SK-N-SH (cell line): ENCODE measurements at regions not wholly inside any gene's neighbourhood (a gene's known extent, or its start where the extent isn't known, plus 50 kb on each side); places are given as distances from the start of the nearest gene placed in this dataset.

Source experiments
- CTCF ChIA-PET: fragments of 300-600, 350-600 bp; formaldehyde crosslinking; extraction: SDS; loops from one replicate; lab custom pipeline; 2021; lab: Yijun Ruan, JAX
- POLR2A ChIA-PET: fragments of 350-600 bp; sonication (Branson Sonifier 250); formaldehyde crosslinking; extraction: SDS; loops from one replicate; lab custom pipeline; 2020; ENCODE audit warnings: antibody characterized with exemption, inconsistent platforms; lab: Yijun Ruan, JAX
- DNase-seq: peaks from one replicate; pipeline ENCODE4 v3.0.0; 2012
- H2AFZ ChIP-seq: fragments of 200-600 bp; sonication (generic); 2 replicates; pipeline ENCODE4 v1.8.1; 2016; ENCODE audit warnings: antibody characterized with exemption, mild to moderate bottlenecking, low read depth
- H3F3A ChIP-seq: fragments of 200-600 bp; sonication (generic); replicated peaks from 2 replicates; pipeline ENCODE3; 2016; ENCODE audit warnings: antibody characterized with exemption, mild to moderate bottlenecking; ENCODE audit not compliant: insufficient read depth
- H3K27ac ChIP-seq, 2 experiments: fragments of 200-500 bp in 1 of 2; fragments of 200-600 bp in 1 of 2; sonication (Bioruptor generic) in 1 of 2; sonication (generic), shearing (Covaris generic) in 1 of 2; 2 replicates each; pipeline versions ENCODE4 v1.5.1 to v1.6.1; 2014 to 2016; ENCODE audit warnings: low read depth in 2 of 2, inconsistent platforms in 1 of 2, low read length in 1 of 2, mild to moderate bottlenecking in 1 of 2, mixed read lengths in 1 of 2
- H3K27me3 ChIP-seq: fragments of 200-600 bp; sonication (generic), shearing (Covaris generic); 2 replicates; pipeline ENCODE4 v1.6.1; 2016; ENCODE audit warnings: mixed run types; ENCODE audit not compliant: insufficient read depth
- H3K36me3 ChIP-seq, 2 experiments: fragments of 200-500 bp in 1 of 2; fragments of 200-600 bp in 1 of 2; sonication (Bioruptor generic) in 1 of 2; sonication (generic) in 1 of 2; replicated peaks in 1 of 2; 2 replicates each; pipeline versions ENCODE3 to v1.5.1; 2014 to 2016; ENCODE audit warnings: low read length in 1 of 2, mild to moderate bottlenecking in 1 of 2; ENCODE audit not compliant: insufficient read depth in 2 of 2, control insufficient read depth in 1 of 2
- H3K4me1 ChIP-seq, 2 experiments: fragments of 200-500 bp in 1 of 2; fragments of 200-600 bp in 1 of 2; sonication (Bioruptor generic) in 1 of 2; sonication (generic), shearing (Covaris generic) in 1 of 2; 2 replicates each; pipeline versions ENCODE4 v1.5.1 to v1.6.1; 2014 to 2016; ENCODE audit warnings: low read depth in 1 of 2, low read length in 1 of 2, mixed run types in 1 of 2; ENCODE audit not compliant: insufficient read depth in 2 of 2, control insufficient read depth in 1 of 2
- H3K4me2 ChIP-seq: fragments of 200-600 bp; sonication (generic), shearing (Covaris generic); 2 replicates; pipeline ENCODE4 v1.6.1; 2017; ENCODE audit warnings: mixed run types
- H3K4me3 ChIP-seq, 2 experiments: fragments of 200-500 bp in 1 of 2; fragments of 200-600 bp in 1 of 2; sonication (Bioruptor generic) in 1 of 2; sonication (generic), shearing (Covaris generic) in 1 of 2; 2 replicates each; pipeline versions ENCODE4 v1.5.1 to v1.8.1; 2014 to 2016; ENCODE audit warnings: low read depth in 2 of 2, inconsistent platforms in 1 of 2, low read length in 1 of 2, mild to moderate bottlenecking in 1 of 2, mixed read lengths in 1 of 2, moderate library complexity in 1 of 2
- H3K79me2 ChIP-seq: fragments of 200-600 bp; sonication (generic); 2 replicates; pipeline ENCODE4 v1.8.1; 2017; ENCODE audit warnings: mild to moderate bottlenecking; ENCODE audit not compliant: insufficient read depth
- H3K9ac ChIP-seq: fragments of 200-600 bp; sonication (generic); 2 replicates; pipeline ENCODE4 v1.6.1; 2017; ENCODE audit warnings: mixed run types
- H3K9me2 ChIP-seq: fragments of 200-600 bp; sonication (generic); 2 replicates; pipeline ENCODE4 v1.6.1; 2017; ENCODE audit warnings: mixed run types
- H3K9me3 ChIP-seq: fragments of 200-600 bp; sonication (generic); 2 replicates; pipeline ENCODE4 v1.6.1; 2017; ENCODE audit warnings: mixed run types, mild to moderate bottlenecking, moderate library complexity
- H4K20me1 ChIP-seq: fragments of 200-600 bp; sonication (generic); 2 replicates; pipeline ENCODE4 v1.6.1; 2017; ENCODE audit warnings: mild to moderate bottlenecking, mixed run types; ENCODE audit not compliant: insufficient read depth
- CHD2 ChIP-seq: fragments of 150-350 bp; IDR thresholded peaks from 2 replicates; pipeline ENCODE4 v1.6.1; 2018; ENCODE audit warnings: low read length; ENCODE audit not compliant: partially characterized antibody
- CTCF ChIP-seq: fragments of 200-600 bp; sonication (generic); IDR thresholded peaks from 2 replicates; pipeline ENCODE4 v1.6.1; 2017; ENCODE audit warnings: antibody characterized with exemption, mild to moderate bottlenecking, moderate library complexity
- ELF1 ChIP-seq: IDR thresholded peaks from 2 replicates; pipeline ENCODE4 v1.4.0; 2012
- EZH2phosphoT487 ChIP-seq: fragments of 200-600 bp; sonication (generic); IDR thresholded peaks from 2 replicates; pipeline ENCODE4 v1.6.1; 2017; ENCODE audit warnings: low read depth, mixed run types, mild to moderate bottlenecking, antibody characterized with exemption, moderate library complexity, borderline replicate concordance
- FOXM1 ChIP-seq: IDR thresholded peaks from 2 replicates; pipeline ENCODE4 v1.4.0; 2012; ENCODE audit warnings: low read depth, mild to moderate bottlenecking
- GABPA ChIP-seq: IDR thresholded peaks from 2 replicates; pipeline ENCODE4 v1.4.0; 2012; ENCODE audit warnings: low read depth, mild to moderate bottlenecking
- MAX ChIP-seq: IDR thresholded peaks from 2 replicates; pipeline ENCODE4 v1.4.0; 2012; ENCODE audit warnings: low read depth
- MEF2A ChIP-seq: IDR thresholded peaks from 2 replicates; pipeline ENCODE4 v1.4.0; 2012; ENCODE audit warnings: low read depth, borderline replicate concordance
- MXI1 ChIP-seq: IDR thresholded peaks from 2 replicates; pipeline ENCODE4 v1.6.1; 2012; ENCODE audit warnings: mild to moderate bottlenecking, low read depth, low read length, improper control_type of control experiment
- POLR2AphosphoS5 ChIP-seq: IDR thresholded peaks from 2 replicates; pipeline ENCODE4 v1.6.1; 2012; ENCODE audit warnings: low read depth, low read length
- REST ChIP-seq: IDR thresholded peaks from 2 replicates; pipeline ENCODE4 v1.6.1; 2012; ENCODE audit warnings: mild to moderate bottlenecking, low read depth, low read length, moderate library complexity
- RFX5 ChIP-seq: IDR thresholded peaks from 2 replicates; pipeline ENCODE4 v1.6.1; 2012; ENCODE audit warnings: mild to moderate bottlenecking, improper control_type of control experiment, low read length
- WGBS: methylation state at CpG from one replicate; pipeline ENCODE4 v1.1.6; 2017; ENCODE audit warnings: low lambda C conversion rate; 5-methylcytosine and 5-hydroxymethylcytosine counted together
- TF ChIP-seq, protein P1 (sequence below): IDR thresholded peaks from 2 replicates; pipeline ENCODE4; 2012

GRCh38 chr17:37827905-37828650, 83.2 kb upstream of the HNF1B start:
- TF ChIP-seq CTCF, result no peak
- no peak for TF ChIP-seq FOXM1
- no peak for TF ChIP-seq RFX5
- no peak for TF ChIP-seq EZH2phosphoT487
- no peak for TF ChIP-seq POLR2AphosphoS5
- no peak for TF ChIP-seq REST
- TF ChIP-seq MAX, result no peak
- TF ChIP-seq, protein P1, sequence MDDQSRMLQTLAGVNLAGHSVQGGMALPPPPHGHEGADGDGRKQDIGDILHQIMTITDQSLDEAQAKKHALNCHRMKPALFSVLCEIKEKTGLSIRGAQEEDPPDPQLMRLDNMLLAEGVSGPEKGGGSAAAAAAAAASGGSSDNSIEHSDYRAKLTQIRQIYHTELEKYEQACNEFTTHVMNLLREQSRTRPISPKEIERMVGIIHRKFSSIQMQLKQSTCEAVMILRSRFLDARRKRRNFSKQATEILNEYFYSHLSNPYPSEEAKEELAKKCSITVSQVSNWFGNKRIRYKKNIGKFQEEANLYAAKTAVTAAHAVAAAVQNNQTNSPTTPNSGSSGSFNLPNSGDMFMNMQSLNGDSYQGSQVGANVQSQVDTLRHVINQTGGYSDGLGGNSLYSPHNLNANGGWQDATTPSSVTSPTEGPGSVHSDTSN, result no peak
- no peak for TF ChIP-seq MEF2A
- no peak for TF ChIP-seq CHD2
- no peak for TF ChIP-seq ELF1
- TF ChIP-seq GABPA, result no peak
- TF ChIP-seq MXI1, result no peak
- ChIA-PET CTCF (interaction anchor here (0.6 to 1.6 kb wide), 3 partner anchors 12 to 301 kb away, joined by 3 to 8 read pairs (median 4); no protein-coding TSS in a partner anchor), POLR2A (no interaction called here)
- no peaks in the 10 kb centered on the region for H3K79me2 ChIP-seq
- H3K27me3 ChIP-seq, result no peaks in the 10 kb centered on the region
- no peaks in the 10 kb centered on the region for H3K9me3 ChIP-seq
- peaks cover 0 to 17% of the 10 kb centered on the region in 2 experiments; a peak in 2 of 4 replicates for H3K4me1 ChIP-seq
- no peak overlapping the region for H3K4me2 ChIP-seq
- H4K20me1 ChIP-seq, result no peaks in the 10 kb centered on the region
- H3F3A ChIP-seq, result no peaks in the 10 kb centered on the region
- H3K9me2 ChIP-seq, result no peaks in the 10 kb centered on the region
- no peak overlapping the region for H2AFZ ChIP-seq
- H3K36me3 ChIP-seq, result no peaks in the 10 kb centered on the region
- DNase-seq, result no peak
- 64% methylated on average over 4 of the region's 5 CpGs for WGBS
- H3K9ac ChIP-seq, result no peak overlapping the region
- no peak overlapping the region for H3K4me3 ChIP-seq
- H3K27ac ChIP-seq, result no peak overlapping the region
